T1000 (cell line): ENCODE measurements at regions not wholly inside any gene's neighbourhood (a gene's known extent, or its start where the extent isn't known, plus 50 kb on each side); places are given as distances from the start of the nearest gene placed in this dataset.
"Not testable (repeated sequence)": the region's sequence is repeated elsewhere in the genome, so short reads cannot be mapped to it uniquely, and the experiment has no call there.

Source experiments
- DNase-seq: peaks from one replicate; lab custom pipeline; 2025; ENCODE audit warnings: mixed read lengths; lab: John Stamatoyannopoulos, UW

GRCh38 chr3:72178463-72179106 lies 393.6 kb upstream of the PROK2 start:
- DNase-seq: no peak

GRCh38 chr3:72177075-72178050 lies 392.4 kb upstream of the PROK2 start:
- DNase-seq: no peak

GRCh38 chr3:72176537-72177041 lies 391.6 kb upstream of the PROK2 start:
- no peak for DNase-seq

- no peak for DNase-seq
Observed at GRCh38 chr3:72175296-72175858, 390.4 kb upstream of the PROK2 start.

- no peak for DNase-seq
Observed at GRCh38 chr3:72174890-72175289, 389.9 kb upstream of the PROK2 start.

GRCh38 chr3:72174040-72174439 lies 389.1 kb upstream of the PROK2 start:
- DNase-seq: no peak

GRCh38 chr3:72171946-72172345 lies 387.0 kb upstream of the PROK2 start:
- DNase-seq: no peak

- no peak for DNase-seq
Observed at GRCh38 chr3:72171463-72171881, 386.5 kb upstream of the PROK2 start.

- no peak for DNase-seq
Observed at GRCh38 chr3:72169561-72170472, 384.9 kb upstream of the PROK2 start.

GRCh38 chr3:72169120-72169519 lies 384.2 kb upstream of the PROK2 start:
- no peak for DNase-seq

- no peak for DNase-seq
Observed at GRCh38 chr3:72165808-72166207, 380.9 kb upstream of the PROK2 start.

GRCh38 chr3:72165317-72165716 lies 380.4 kb upstream of the PROK2 start:
- no peak for DNase-seq

- DNase-seq: no peak
Observed at GRCh38 chr3:72164635-72164978, 379.7 kb upstream of the PROK2 start.

- DNase-seq: no peak
Observed at GRCh38 chr3:72163809-72164634, 379.1 kb upstream of the PROK2 start.

GRCh38 chr3:72162649-72163184 lies 377.8 kb upstream of the PROK2 start:
- no peak for DNase-seq

GRCh38 chr3:72161881-72162595 lies 377.1 kb upstream of the PROK2 start:
- peak; percentile 47 for DNase-seq

- DNase-seq: not testable (repeated sequence)
Observed at GRCh38 chr3:72161285-72161684, 376.3 kb upstream of the PROK2 start.

GRCh38 chr3:72160351-72160750 lies 375.4 kb upstream of the PROK2 start:
- no peak for DNase-seq

GRCh38 chr3:72159487-72159886 lies 374.5 kb upstream of the PROK2 start:
- DNase-seq: no peak
